Adrenal gland (tissue), 5 donors: ENCODE measurements at regions not wholly inside any gene's neighbourhood (a gene's known extent, or its start where the extent isn't known, plus 50 kb on each side); places are given as distances from the start of the nearest gene placed in this dataset.

Source experiments
- POLR2A ChIP-seq, 2 donors: fragments of 450-650 bp; IDR thresholded peaks; one replicate each; pipeline ENCODE4 v1.6.1; 2017; ENCODE audit warnings: antibody characterized with exemption in 2 of 2, mild to moderate bottlenecking in 2 of 2, moderate library complexity in 1 of 2
- TF ChIP-seq, protein P1 (sequence below), 6 experiments: fragments of 450-650 bp in 4 of 6; fragments of 200-600 bp in 2 of 6; sonication (generic) in 1 of 6; IDR thresholded peaks; 1 replicate in 5 of 6; 2 replicates in 1 of 6; pipeline versions ENCODE4 v1.5.1 to v1.8.0; 2016 to 2021; ENCODE audit warnings: antibody characterized with exemption in 6 of 6, mild to moderate bottlenecking in 2 of 6, moderate library complexity in 1 of 6
- donor health status: DM: no; HTN: no; CAD: no.

DNA sequence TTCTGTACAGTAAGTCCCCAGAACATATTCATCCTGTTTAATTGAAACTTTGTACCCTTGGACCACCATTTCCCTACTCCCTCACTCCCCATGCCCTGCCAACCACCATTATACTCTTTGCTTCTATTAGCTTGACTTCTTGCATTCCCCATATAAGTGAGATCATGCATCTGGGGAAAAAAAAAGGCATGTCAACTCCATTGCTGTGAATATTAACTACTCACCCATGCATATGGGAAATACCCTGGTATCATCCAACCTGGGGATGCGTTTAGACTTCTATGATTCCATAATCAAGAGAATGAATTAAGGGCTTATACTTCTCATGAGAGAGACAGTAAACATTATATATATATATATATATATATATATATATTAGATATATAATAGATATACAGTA is 659.4 kb upstream of the C9orf72 start:
- TF ChIP-seq, protein P1, sequence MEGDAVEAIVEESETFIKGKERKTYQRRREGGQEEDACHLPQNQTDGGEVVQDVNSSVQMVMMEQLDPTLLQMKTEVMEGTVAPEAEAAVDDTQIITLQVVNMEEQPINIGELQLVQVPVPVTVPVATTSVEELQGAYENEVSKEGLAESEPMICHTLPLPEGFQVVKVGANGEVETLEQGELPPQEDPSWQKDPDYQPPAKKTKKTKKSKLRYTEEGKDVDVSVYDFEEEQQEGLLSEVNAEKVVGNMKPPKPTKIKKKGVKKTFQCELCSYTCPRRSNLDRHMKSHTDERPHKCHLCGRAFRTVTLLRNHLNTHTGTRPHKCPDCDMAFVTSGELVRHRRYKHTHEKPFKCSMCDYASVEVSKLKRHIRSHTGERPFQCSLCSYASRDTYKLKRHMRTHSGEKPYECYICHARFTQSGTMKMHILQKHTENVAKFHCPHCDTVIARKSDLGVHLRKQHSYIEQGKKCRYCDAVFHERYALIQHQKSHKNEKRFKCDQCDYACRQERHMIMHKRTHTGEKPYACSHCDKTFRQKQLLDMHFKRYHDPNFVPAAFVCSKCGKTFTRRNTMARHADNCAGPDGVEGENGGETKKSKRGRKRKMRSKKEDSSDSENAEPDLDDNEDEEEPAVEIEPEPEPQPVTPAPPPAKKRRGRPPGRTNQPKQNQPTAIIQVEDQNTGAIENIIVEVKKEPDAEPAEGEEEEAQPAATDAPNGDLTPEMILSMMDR (IDR thresholded peaks at IDR 0.05), result no peak
- no peak for TF ChIP-seq POLR2A (IDR thresholded peaks at IDR 0.05)
